Right cardiac atrium (tissue), 5 donors: ENCODE measurements at regions not wholly inside any gene's neighbourhood (a gene's known extent, or its start where the extent isn't known, plus 50 kb on each side); places are given as distances from the start of the nearest gene placed in this dataset.
A peak's percentile ranks its signal among the peaks of the same experiment; 100 is the strongest.

ENCODE experiments used
- ATAC-seq, 2 donors: fragments of 200-7000 bp; cut with Tn5 transposase; one replicate each; pipeline versions ENCODE4 v1.8.0 to v1.9.1; 2020; ENCODE audit warnings: moderate library complexity in 2 of 2, mild to moderate bottlenecking in 1 of 2
- DNase-seq, 3 donors: peaks; one replicate each; pipeline ENCODE4 v3.0.0-alpha.2; 2020
- H3K27ac ChIP-seq: one replicate; pipeline ENCODE4 v1.5.1; 2013; ENCODE audit warnings: mild to moderate bottlenecking, low read length, control low read depth, moderate library complexity
- H3K27me3 ChIP-seq: one replicate; pipeline ENCODE4 v1.6.1; 2013; ENCODE audit not compliant: control insufficient read depth, insufficient read depth
- H3K4me1 ChIP-seq: one replicate; pipeline ENCODE4 v1.6.1; 2013; ENCODE audit warnings: low read length; ENCODE audit not compliant: control insufficient read depth, insufficient read depth
- H3K4me3 ChIP-seq: one replicate; pipeline ENCODE4 v1.5.1; 2013; ENCODE audit warnings: low read length, control low read depth
- H3K9me3 ChIP-seq: one replicate; pipeline ENCODE4 v1.6.1; 2013; ENCODE audit warnings: low read length; ENCODE audit not compliant: control insufficient read depth
- WGBS: extraction: QIAGEN DNeasy Blood & Tissue Kit; methylation state at CpG from one replicate; pipeline ENCODE4 v1.1.7; 2013; 5-methylcytosine and 5-hydroxymethylcytosine counted together
- intact Hi-C, 4 donors: fragments of 100-400 bp; cut with DNase I; formaldehyde crosslinking; loops; one replicate each; pipeline versions ENCODE4 v1.11.0 to v1.14.0; 2022 to 2023
- donor health status: healthy with polysubstance abuse.
- donor health status: DM: no; HTN: yes; CAD: no.
- donor health status: DM: no; HTN: no; CAD: no.
- donor health status: DM: no; HTN: yes; CAD: no; lungs with severe emphysema.
- donor health status: DM: yes; HTN: yes; CAD: no.

DNA sequence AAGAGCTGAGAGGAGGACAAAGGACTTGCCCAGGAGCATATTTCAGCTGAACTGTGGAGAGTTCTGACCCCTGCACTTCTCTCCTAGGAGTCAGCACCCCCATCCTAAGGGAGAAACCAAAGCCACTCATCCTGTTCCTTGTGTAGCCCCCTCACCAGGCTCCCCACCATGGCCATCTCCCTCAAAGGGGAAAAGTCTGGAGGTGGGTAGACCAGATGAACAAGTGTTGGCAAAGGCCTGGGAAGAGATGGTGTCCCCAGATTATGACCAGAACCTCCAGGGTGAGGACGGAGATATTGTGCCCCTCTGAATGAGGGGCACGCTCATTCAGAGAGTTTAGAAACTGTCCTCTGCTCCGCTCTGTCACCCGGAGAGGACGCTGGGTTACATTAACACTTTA is 880.0 kb downstream of the BRD1 start:
- no peak overlapping the region for H3K27ac ChIP-seq
- DNase-seq (no peak), ATAC-seq (no peak)
- no peaks in the 10 kb centered on the region for H3K27me3 ChIP-seq
- H3K4me3 ChIP-seq: no peak overlapping the region
- H3K9me3 ChIP-seq: no peaks in the 10 kb centered on the region
- H3K4me1 ChIP-seq: no peaks in the 10 kb centered on the region
- intact Hi-C loops: no loop called here
- WGBS: 77% methylated on average over 5 of the region's 5 CpGs

DNA sequence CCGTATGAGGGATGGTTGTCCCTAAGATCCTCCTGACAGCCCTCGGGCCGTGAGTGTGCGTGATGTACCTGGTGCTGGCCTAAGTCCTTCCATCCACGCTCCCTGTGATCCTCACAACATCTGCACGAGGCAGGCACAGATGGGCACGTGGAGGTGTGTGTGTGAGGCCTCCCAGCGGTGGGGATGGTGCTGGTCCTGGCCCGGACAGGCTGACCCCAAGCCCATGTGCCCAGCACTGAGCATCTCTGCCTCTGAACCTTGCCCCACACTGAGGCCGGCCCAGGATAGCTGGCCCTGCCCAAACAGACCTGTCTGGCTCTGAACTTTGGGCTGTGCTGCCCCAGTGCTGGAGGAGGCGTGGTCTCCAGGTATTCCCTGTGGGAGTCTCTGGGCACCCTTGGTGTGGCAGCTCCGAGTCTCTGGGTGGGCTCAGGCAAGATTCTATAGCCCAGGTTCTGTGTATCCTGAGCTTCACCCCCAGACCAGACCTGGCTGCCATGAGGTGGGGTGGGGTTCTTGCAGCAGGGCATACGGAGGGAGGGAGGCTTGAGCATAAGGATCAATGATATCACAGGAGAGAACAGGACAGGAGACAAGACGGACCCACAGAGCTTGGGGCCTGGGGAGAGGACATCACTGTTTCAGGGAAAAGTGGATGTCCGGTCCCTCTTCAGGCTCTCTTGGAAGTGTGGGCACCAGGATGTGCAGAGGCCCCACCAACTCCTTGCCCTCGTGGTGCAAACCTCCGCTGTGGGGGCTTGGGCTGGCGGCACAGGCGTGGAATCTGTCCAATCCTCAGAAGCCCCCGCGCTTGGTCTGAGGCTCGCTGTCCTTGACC is 881.8 kb downstream of the BRD1 start:
- no peak for DNase-seq
- WGBS: 83% methylated on average over 22 of the region's 22 CpGs
- Histone ChIP-seq H3K27me3 (no peaks in the 10 kb centered on the region), H3K27ac (no peak overlapping the region), H3K4me3 (no peak overlapping the region), H3K4me1 (no peaks in the 10 kb centered on the region), H3K9me3 (no peaks in the 10 kb centered on the region)
- no peak for ATAC-seq
- intact Hi-C loops: no loop called here

DNA sequence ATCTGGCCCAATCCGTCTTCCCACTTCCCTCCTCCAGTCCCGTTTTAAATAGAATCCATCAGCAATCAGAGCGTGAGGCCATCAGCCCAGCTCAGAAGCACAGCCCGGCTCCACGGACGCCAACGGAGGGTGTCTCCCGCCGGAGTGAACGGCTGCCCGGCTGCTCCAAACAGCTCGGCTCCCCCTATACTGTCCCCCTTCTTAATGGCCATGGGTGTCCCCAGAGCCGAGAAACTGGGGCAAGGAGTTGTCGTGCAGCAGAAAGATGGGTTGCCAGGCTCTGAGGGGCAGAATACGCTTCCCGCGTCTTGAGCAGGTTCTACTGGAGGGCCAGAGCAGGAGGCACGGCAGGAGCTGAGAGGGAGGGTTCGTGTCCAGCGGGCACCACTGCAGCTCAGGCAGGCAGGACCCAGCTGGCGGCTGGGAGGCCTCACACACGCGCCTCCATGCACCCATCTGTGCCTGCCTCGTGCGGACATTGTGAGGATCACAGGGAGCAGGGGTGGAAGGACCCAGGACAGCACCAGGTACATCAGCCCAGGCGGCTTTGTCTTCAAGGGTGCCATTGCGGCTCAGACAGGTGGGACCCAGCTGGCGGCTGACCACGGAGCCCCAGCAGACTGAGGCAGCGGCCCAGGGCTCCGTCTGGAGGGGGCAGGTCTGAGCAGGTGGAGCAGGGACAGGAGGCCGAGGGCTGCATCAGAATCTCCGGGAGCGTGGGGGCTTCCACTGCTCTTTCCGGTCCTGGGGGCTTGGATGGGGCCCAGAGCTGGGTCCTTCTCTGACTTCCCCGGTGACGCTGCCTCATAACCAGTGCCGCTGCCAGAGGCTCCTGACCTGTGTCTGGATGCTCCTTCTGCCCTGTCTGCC is 882.7 kb downstream of the BRD1 start:
- Histone ChIP-seq H3K27ac (no peak overlapping the region), H3K4me3 (no peak overlapping the region), H3K27me3 (no peaks in the 10 kb centered on the region), H3K9me3 (no peaks in the 10 kb centered on the region), H3K4me1 (no peaks in the 10 kb centered on the region)
- DNase-seq: no peak
- WGBS: 82% methylated on average over 38 of the region's 38 CpGs
- no peak for ATAC-seq
- intact Hi-C loops: no loop called here

DNA sequence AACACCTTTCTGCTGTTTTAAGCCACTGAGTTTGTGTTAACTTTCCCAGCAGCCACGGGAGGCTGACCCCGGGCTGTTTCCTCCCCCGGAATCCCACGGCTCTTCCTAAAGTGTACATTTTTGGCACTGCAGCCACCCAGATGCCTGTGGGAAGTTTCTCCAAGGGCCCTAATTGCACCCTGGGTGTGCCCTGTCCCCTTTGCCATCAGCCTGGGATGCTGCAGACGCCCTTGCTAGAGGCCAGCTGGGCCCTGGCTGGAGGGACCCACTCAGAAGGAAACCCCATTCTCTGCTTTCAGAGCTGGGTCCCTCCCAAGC is 883.3 kb downstream of the BRD1 start:
- Histone ChIP-seq H3K27ac (no peak overlapping the region), H3K27me3 (no peaks in the 10 kb centered on the region), H3K9me3 (no peaks in the 10 kb centered on the region), H3K4me1 (no peaks in the 10 kb centered on the region), H3K4me3 (no peak overlapping the region)
- ATAC-seq: no peak
- intact Hi-C loops: no loop called here
- WGBS: 71% methylated on average over 5 of the region's 5 CpGs
- no peak for DNase-seq

DNA sequence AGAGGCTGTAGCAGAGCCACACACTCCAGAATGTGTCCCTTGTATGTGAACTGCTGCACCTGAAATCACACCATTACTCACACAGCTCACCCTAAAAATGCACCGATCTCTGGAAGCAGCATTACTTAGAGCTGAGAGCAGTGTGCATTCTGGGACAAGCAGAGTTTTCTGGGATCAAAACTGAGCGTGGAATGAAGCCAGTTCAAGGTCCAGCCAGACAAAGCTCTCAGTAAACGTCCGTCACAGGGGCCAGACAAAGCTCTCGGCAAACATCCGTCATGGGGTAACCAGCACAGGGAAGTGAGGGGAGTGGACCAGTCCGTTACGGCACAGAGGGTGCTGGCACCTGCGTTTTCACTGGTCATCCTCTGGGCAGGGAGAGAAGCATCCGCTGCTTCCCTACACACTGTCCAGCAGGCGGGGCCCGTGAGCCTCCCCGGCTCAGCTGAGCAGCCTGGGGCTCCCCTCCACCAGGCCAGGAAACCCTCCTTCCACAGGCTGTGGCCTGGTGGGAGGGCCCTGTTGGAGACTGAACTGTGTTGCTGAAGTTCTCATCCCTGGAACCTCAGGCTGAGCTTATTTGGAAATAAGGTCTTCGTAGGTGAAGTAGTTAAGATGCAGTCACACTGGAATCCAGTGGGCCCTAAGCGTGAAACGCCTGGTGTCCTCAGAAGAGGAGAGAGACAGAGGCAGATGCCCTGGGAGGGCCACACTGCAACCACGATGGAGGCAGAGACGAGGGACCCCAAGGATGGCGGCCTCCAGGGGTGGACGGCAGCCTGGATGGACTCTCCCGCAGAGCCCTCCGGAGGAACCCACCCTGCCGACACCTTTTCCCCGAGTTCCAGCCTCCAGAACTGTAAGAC is 883.9 kb downstream of the BRD1 start:
- ATAC-seq: peak; percentile 13 to 86
- H3K9me3 ChIP-seq: no peaks in the 10 kb centered on the region
- intact Hi-C loops: no loop called here

DNA sequence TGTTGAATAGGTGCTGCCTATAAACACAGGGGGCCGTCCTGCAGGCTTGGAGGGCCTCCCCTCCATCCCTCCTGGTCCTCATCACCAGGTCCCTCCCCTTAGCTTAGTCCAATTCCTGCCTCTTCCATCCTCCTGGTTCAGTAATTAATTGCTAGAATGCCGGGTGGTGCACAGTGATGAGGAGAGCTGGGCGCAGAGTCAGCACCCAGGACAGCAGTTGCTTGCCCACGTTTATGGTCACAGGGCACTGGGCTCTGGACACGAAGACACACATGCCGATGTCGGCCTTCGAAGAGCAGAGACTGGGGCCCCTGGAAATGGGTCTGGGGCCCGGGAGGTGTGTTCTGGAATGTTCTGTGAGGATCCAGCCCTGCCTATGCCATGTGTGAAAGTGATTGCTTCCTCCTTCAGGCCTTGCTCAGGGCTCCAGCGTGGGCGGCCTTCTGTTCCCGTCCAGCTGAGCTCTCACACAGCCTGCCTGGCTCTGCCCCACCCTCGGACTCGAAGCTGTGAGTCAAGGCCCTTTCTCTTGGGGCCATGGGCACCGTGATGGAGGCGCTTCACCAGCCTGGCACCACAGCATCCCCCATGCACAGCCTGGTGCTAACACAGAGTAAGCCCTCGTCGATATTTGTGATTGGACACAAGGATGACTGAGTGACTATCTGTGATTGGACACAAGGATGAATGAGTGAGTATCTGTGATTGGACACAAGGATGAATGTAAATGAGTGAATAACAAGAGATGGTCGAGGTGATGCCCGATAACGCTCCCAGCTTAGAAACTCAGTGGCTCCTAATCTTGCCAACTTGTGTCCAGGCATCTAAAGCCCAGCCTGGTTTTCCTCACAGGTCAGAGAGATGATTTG is 884.7 kb downstream of the BRD1 start:
- Histone ChIP-seq H3K27ac (no peak overlapping the region), H3K9me3 (no peaks in the 10 kb centered on the region), H3K27me3 (no peaks in the 10 kb centered on the region), H3K4me1 (no peaks in the 10 kb centered on the region), H3K4me3 (no peak overlapping the region)
- 61% methylated on average over 21 of the region's 21 CpGs for WGBS
- intact Hi-C loops: no loop called here
- ATAC-seq: no peak
- no peak for DNase-seq

More for the DNA sequence above, 883.9 kb downstream of the BRD1 start:
- WGBS: 56% methylated on average over 24 of the region's 24 CpGs
- DNase-seq: peak in 1 of 3 donors; percentile 31
- Histone ChIP-seq H3K4me1 (no peaks in the 10 kb centered on the region), H3K27ac (no peak overlapping the region), H3K4me3 (no peak overlapping the region), H3K27me3 (no peaks in the 10 kb centered on the region)

DNA sequence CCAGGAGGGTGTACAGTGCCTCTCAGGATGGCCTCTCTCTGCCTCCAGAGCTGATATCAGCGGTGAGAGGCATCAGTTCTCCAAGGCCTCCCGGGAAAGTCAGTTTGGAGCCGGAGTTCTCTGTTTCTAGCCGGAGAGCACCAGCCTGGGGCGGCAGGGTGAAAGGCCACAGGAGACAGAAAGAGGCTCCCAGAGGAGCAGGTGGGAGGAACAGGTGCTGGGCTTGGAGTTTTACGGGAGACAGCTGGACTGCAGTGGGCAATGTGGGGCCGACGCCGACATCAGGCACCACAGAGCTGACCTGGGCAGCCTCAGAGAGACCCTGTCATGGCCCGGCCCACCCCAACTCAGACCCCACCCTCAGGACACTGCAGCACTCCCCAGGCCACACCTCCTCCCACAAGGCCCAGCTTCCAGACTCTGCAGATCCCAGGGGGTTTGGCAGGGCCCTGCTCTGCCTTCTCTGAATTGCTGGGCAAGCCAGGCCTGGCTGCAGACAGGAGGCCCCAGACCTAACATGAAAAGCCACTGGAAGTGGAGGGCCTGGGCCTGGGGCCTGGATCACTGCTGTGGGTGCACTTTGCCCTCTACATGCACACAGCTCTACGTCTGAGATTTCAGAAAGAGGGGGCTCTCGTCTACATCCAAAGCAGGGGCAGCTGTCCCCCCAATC is 885.6 kb downstream of the BRD1 start:
- 78% methylated on average over 12 of the region's 12 CpGs for WGBS
- Histone ChIP-seq H3K4me1 (no peaks in the 10 kb centered on the region), H3K9me3 (no peaks in the 10 kb centered on the region), H3K4me3 (no peak overlapping the region), H3K27ac (no peak overlapping the region), H3K27me3 (no peaks in the 10 kb centered on the region)
- DNase-seq (no peak), ATAC-seq (no peak)
- intact Hi-C loops: no loop called here

DNA sequence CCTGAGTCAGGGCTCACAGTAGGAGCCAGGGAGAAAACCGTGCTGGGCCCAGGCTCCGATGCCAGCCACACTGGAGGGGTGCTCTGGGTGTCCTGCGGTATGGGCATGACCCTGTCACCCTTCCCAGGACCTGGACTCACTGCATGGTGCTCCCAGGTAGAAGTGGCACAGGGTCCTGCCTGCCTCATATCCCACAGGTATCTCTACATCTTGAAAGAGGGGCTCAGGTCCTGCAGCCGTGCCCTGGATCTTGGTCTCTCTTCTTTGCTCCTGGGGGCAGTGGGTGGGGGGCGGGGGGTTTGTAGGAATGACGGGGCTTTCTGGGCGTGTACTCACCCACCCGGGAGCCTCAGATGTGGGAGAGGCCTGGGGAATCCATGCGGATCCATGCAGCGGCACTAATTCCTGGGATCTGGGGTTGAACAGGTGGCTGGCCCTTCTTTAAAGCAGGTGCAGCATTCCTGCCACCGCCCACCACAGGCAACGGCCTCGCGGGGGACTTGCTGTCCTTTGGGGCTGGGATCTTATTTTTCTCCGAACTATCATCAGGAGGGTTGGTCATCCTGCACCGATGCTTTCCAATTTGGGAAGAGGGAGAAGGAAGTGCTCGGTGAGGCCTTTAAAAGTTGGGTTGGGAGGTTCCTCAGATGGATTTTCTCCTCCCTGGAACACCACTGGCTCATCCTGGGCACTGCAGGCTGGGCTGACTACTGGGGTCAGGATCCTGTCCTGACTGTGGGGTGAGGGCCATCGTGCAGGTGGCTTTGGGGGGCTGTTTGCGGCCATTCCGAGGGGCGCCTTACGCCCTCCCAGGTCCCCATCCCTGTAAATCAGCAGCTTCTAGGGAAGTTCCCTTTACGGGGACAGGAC is 886.4 kb downstream of the BRD1 start:
- ATAC-seq: no peak
- H3K4me3 ChIP-seq: no peak overlapping the region
- intact Hi-C loops: no loop called here
- no peak overlapping the region for H3K27ac ChIP-seq
- H3K27me3 ChIP-seq: no peaks in the 10 kb centered on the region
- no peaks in the 10 kb centered on the region for H3K4me1 ChIP-seq
- 79% methylated on average over 23 of the region's 23 CpGs for WGBS
- peaks cover 1% of the 10 kb centered on the region for H3K9me3 ChIP-seq
- DNase-seq: no peak

DNA sequence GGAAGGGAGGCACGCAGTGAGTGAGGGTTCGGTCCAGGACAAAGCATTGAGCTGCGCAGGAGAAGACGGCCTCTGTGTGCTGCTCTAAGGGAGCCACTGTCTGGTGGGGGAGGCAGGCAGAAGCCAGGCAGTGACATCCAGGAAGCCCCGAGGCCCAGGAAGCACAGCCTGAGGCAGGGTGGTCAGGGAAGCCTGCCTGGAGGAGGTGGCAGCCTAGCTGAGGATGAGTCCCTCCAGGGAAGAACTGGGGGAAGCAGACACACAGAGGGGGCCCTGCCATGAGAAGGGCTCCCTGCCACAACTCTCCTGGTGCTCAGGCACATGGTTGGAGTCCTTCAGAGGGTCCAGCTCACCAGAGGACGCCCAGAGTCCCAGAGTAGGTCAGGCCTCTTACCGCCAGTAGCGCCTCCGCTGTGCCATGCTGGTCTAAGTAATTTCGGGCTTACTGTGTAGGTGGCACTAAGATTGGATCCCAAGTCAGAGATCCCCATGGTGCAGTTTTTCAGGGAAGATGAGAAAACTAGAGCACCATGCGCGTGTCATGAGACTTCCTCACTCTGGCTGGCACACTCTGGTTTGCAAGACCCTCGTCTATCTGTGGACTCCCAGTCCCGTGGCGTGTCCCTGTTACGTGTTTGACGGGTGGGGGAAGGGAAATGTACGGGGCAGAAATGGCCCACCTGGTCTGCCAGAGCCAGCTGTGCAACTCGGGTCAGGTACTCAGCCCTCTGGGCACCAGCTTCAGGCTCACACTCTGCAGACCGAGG is 887.2 kb downstream of the BRD1 start:
- DNase-seq (no peak), ATAC-seq (no peak)
- Histone ChIP-seq H3K27me3 (no peaks in the 10 kb centered on the region), H3K27ac (no peak overlapping the region), H3K4me3 (no peak overlapping the region), H3K4me1 (no peaks in the 10 kb centered on the region), H3K9me3 (peaks cover 1% of the 10 kb centered on the region)
- 78% methylated on average over 20 of the region's 20 CpGs for WGBS
- intact Hi-C loops: no loop called here
